ENCODE measurements at regions not wholly inside any gene's neighbourhood (a gene's known extent, or its start where the extent isn't known, plus 50 kb on each side); places are given as distances from the start of the nearest gene placed in this dataset.

GRCh38 chr6:14695579-14695978 is 550.3 kb upstream of the JARID2 start:
- TF ChIP-seq CTCF (IDR thresholded peaks at IDR 0.05) (no peak), POLR2AphosphoS5 (IDR thresholded peaks at IDR 0.05; ENCODE audit: insufficient read depth in 1 of 2, low read depth in 1 of 2) (no peak)
